ENCODE measurements at regions not wholly inside any gene's neighbourhood (a gene's known extent, or its start where the extent isn't known, plus 50 kb on each side); places are given as distances from the start of the nearest gene placed in this dataset.
"Not testable (repeated sequence)": the region's sequence is repeated elsewhere in the genome, so short reads cannot be mapped to it uniquely, and the experiment has no call there.

GRCh38 chr2:209277444-209277843, 146.4 kb upstream of the MAP2 start:
- Histone ChIP-seq H3K4me3 (ENCODE audit: low read depth, low read length) (no peak overlapping the region), H3K36me3 (ENCODE audit: control insufficient read depth, insufficient read depth, low read length) (no peaks in the 10 kb centered on the region), H3K27me3 (ENCODE audit: control insufficient read depth, insufficient read depth, low read length) (no peaks in the 10 kb centered on the region)
- ChIA-PET POLR2A (no interaction called here), CTCF (interaction anchor here (0.5 kb wide), 1 partner anchor 702 kb away, joined by 3 read pairs; no protein-coding TSS in a partner anchor)
- no peak for DNase-seq (ENCODE audit: low read depth)
- no peak for TF ChIP-seq CTCF (IDR thresholded peaks at IDR 0.05; ENCODE audit: insufficient read depth, low read depth, low read length)

- CTCF ChIA-PET = no interaction called here
- Histone ChIP-seq H3K27me3 (ENCODE audit: control insufficient read depth, insufficient read depth, low read length) (no peaks in the 10 kb centered on the region), H3K4me3 (ENCODE audit: low read depth, low read length) (no peak overlapping the region), H3K36me3 (ENCODE audit: control insufficient read depth, insufficient read depth, low read length) (no peaks in the 10 kb centered on the region)
- DNase-seq (ENCODE audit: low read depth) = no peak
- POLR2A ChIA-PET = no interaction called here
- TF ChIP-seq CTCF (IDR thresholded peaks at IDR 0.05; ENCODE audit: insufficient read depth, low read depth, low read length) = no peak
Measured at GRCh38 chr2:209298601-209299000, 125.2 kb upstream of the MAP2 start.

GRCh38 chr2:209299478-209299877, 124.4 kb upstream of the MAP2 start:
- H3K4me3 ChIP-seq (ENCODE audit: low read depth, low read length); H3K27me3 ChIP-seq (ENCODE audit: control insufficient read depth, insufficient read depth, low read length); POLR2A ChIA-PET; CTCF ChIA-PET; DNase-seq (ENCODE audit: low read depth); H3K36me3 ChIP-seq (ENCODE audit: control insufficient read depth, insufficient read depth, low read length): not testable (repeated sequence)

- POLR2A ChIA-PET; DNase-seq (ENCODE audit: low read depth); H3K4me3 ChIP-seq (ENCODE audit: low read depth, low read length); H3K36me3 ChIP-seq (ENCODE audit: control insufficient read depth, insufficient read depth, low read length); H3K27me3 ChIP-seq (ENCODE audit: control insufficient read depth, insufficient read depth, low read length): not testable (repeated sequence)
- CTCF ChIA-PET = interaction anchor here (1.2 kb wide), 1 partner anchor 11 kb away, joined by 3 read pairs; no protein-coding TSS in a partner anchor
Measured at GRCh38 chr2:209300766-209301165, 123.1 kb upstream of the MAP2 start.

- ChIA-PET CTCF (no interaction called here), POLR2A (no interaction called here)
- Histone ChIP-seq H3K4me3 (ENCODE audit: low read depth, low read length) (no peak overlapping the region), H3K27me3 (ENCODE audit: control insufficient read depth, insufficient read depth, low read length) (no peaks in the 10 kb centered on the region), H3K36me3 (ENCODE audit: control insufficient read depth, insufficient read depth, low read length) (no peaks in the 10 kb centered on the region)
- TF ChIP-seq CTCF (IDR thresholded peaks at IDR 0.05; ENCODE audit: insufficient read depth, low read depth, low read length) = no peak
- DNase-seq (ENCODE audit: low read depth) = no peak
Measured at GRCh38 chr2:209305026-209305425, 118.8 kb upstream of the MAP2 start.

GRCh38 chr2:209305746-209306196, 118.1 kb upstream of the MAP2 start:
- no peaks in the 10 kb centered on the region for H3K27me3 ChIP-seq (ENCODE audit: control insufficient read depth, insufficient read depth, low read length)
- DNase-seq (ENCODE audit: low read depth) = no peak
- ChIA-PET POLR2A (no interaction called here), CTCF (no interaction called here)
- no peaks in the 10 kb centered on the region for H3K36me3 ChIP-seq (ENCODE audit: control insufficient read depth, insufficient read depth, low read length)
- TF ChIP-seq CTCF (IDR thresholded peaks at IDR 0.05; ENCODE audit: insufficient read depth, low read depth, low read length) = no peak
- H3K4me3 ChIP-seq (ENCODE audit: low read depth, low read length) = no peak overlapping the region

All from BJ (cell line).